ENCODE measurements at regions not wholly inside any gene's neighbourhood (a gene's known extent, or its start where the extent isn't known, plus 50 kb on each side); places are given as distances from the start of the nearest gene placed in this dataset.

DNA sequence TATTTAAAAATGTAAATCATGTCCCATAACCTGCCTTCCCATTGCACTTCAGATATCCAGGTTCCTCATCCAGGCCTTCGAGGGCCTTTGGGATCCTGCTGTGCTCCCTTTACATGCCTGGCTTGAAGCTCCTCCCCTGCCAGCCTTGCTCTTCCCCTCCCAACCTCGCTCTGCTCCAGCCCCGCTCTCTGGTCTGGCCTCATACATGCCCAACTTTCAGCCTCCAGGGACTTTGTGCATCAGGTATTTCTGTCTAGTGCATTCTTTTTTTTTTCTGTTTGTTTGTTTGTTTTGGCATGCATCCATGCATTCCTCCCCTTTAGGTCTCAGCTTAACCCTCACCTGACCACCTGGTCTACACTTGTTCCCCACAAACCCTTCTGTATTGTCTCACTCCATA is 160.3 kb downstream of the SNX10 start:
- Histone ChIP-seq H3K36me3 (no peaks in the 10 kb centered on the region), H3K4me2 (no peak overlapping the region), H3K4me3 (no peak overlapping the region), H3K27ac (no peak overlapping the region), H3K9ac (no peak overlapping the region), H4K20me1 (no peaks in the 10 kb centered on the region), H3K27me3 (no peaks in the 10 kb centered on the region), H3K9me3 (replicated peaks in 1 of 11) (no peaks in the 10 kb centered on the region), H3K4me1 (peaks cover 0 to 7% (median 0%) of the 10 kb centered on the region in 10 experiments; a peak in 1 of 20 replicates)
- no peak for TF ChIP-seq Cebpa-rat (IDR thresholded peaks at IDR 0.05)

- no peaks in the 10 kb centered on the region for H3K27me3 ChIP-seq
- H3K4me2 ChIP-seq, result no peak overlapping the region; a peak in 1 of 22 replicates
- H3K9ac ChIP-seq, result no peak overlapping the region
- TF ChIP-seq Cebpa-rat (IDR thresholded peaks at IDR 0.05), result no peak
- H3K4me1 ChIP-seq, result peaks cover 0 to 7% (median 0%) of the 10 kb centered on the region in 10 experiments; a peak in 1 of 20 replicates
- H3K36me3 ChIP-seq, result no peaks in the 10 kb centered on the region
- H4K20me1 ChIP-seq, result no peaks in the 10 kb centered on the region
- no peaks in the 10 kb centered on the region for H3K9me3 ChIP-seq (replicated peaks in 1 of 11)
- H3K27ac ChIP-seq, result no peak overlapping the region
- H3K4me3 ChIP-seq, result no peak overlapping the region
Measured at GRCh38 chr7:26454180-26454579, 162.5 kb downstream of the SNX10 start.

DNA sequence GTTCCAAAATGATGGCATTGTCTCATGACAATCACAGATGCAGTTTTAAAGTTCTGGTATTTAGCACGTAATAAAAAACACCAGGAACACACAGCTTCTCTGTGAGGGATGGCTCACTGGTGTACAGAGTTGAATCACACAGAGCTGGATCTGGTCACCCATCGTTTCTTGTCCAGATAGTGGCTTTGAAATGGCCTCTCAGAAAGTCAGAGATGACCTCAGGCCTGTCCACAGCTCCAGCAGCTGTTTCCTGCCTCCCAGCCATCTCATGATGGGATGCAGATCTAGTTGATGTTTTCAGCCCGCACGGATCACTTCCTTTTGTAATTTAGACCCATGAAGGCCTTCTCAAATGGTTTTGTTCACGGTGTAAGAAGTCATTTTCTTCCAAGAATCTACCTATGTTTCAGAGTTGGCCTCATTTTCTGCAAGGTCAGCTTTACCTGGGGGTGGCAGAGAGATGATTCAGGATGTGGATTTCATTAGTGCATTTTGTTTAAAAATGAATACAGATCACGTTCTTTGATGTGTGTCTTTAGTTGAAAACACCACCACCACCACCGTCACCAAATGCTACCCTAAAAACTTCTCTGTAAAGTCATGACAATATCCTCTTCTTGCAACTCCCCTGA is 166.2 kb downstream of the SNX10 start:
- H3K4me2 ChIP-seq, result no peak overlapping the region
- no peaks in the 10 kb centered on the region for H3K9me3 ChIP-seq (replicated peaks in 1 of 11)
- no peaks in the 10 kb centered on the region for H4K20me1 ChIP-seq
- H3K9ac ChIP-seq, result no peak overlapping the region
- H3K27me3 ChIP-seq, result no peaks in the 10 kb centered on the region
- no peaks in the 10 kb centered on the region for H3K36me3 ChIP-seq
- no peak for TF ChIP-seq Cebpa-rat (IDR thresholded peaks at IDR 0.05)
- no peak overlapping the region for H3K27ac ChIP-seq
- H3K4me3 ChIP-seq, result no peak overlapping the region
- H3K4me1 ChIP-seq, result peaks cover 0 to 7% (median 0%) of the 10 kb centered on the region in 10 experiments; a peak in 1 of 20 replicates

GRCh38 chr7:26458466-26459145 is 166.9 kb downstream of the SNX10 start:
- TF ChIP-seq Cebpa-rat (IDR thresholded peaks at IDR 0.05), result no peak
- Histone ChIP-seq H3K9me3 (replicated peaks in 1 of 11) (no peaks in the 10 kb centered on the region), H3K27me3 (no peaks in the 10 kb centered on the region), H3K4me2 (no peak overlapping the region), H3K4me1 (peaks cover 0 to 7% (median 0%) of the 10 kb centered on the region in 10 experiments; a peak in 1 of 20 replicates), H3K4me3 (no peak overlapping the region), H3K9ac (no peak overlapping the region), H4K20me1 (no peaks in the 10 kb centered on the region), H3K27ac (no peak overlapping the region), H3K36me3 (no peaks in the 10 kb centered on the region)

DNA sequence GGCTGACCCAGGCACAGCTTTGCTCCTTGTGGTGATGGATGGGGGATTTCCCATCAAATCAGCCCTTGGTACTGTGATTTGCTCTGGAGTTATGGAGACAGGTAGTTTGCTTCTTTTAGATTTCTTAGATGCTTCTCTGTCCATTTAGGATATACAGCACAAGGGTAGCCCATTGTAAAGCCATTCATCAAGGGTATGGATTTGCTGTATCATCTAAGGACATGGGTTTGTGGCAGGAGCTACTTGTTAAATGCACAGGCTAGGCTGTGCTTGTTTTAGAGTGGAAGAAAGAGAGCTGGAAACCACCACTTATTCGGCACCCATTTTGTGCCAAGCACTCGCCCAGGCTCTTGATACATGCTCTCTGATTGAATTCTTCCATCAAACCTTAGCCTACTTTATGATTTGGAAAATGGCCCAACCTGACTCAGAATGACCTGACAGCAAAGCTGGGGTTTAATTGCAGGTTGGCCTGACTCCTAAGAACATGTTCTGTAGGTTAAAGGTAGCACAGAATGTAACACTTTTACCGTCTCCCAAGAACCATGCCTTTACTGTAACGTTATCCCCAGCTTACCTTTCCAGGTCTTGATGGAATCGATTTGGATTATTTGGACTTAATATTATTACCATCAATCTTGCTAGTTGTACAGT is 168.0 kb downstream of the SNX10 start:
- H3K27me3 ChIP-seq, result no peaks in the 10 kb centered on the region
- no peaks in the 10 kb centered on the region for H4K20me1 ChIP-seq
- H3K27ac ChIP-seq, result no peak overlapping the region
- no peaks in the 10 kb centered on the region for H3K4me1 ChIP-seq
- H3K4me3 ChIP-seq, result no peak overlapping the region
- no peaks in the 10 kb centered on the region for H3K36me3 ChIP-seq
- no peaks in the 10 kb centered on the region for H3K9me3 ChIP-seq (replicated peaks in 1 of 11)
- TF ChIP-seq Cebpa-rat (IDR thresholded peaks at IDR 0.05), result no peak
- no peak overlapping the region for H3K4me2 ChIP-seq
- H3K9ac ChIP-seq, result no peak overlapping the region

GRCh38 chr7:26460351-26461085 is 168.9 kb downstream of the SNX10 start:
- Histone ChIP-seq H3K27me3 (no peaks in the 10 kb centered on the region), H3K4me1 (no peaks in the 10 kb centered on the region), H3K36me3 (no peaks in the 10 kb centered on the region), H3K9ac (no peak overlapping the region), H3K27ac (no peak overlapping the region), H3K9me3 (replicated peaks in 1 of 11) (no peaks in the 10 kb centered on the region), H3K4me2 (no peak overlapping the region), H4K20me1 (no peaks in the 10 kb centered on the region), H3K4me3 (no peak overlapping the region)
- no peak for TF ChIP-seq Cebpa-rat (IDR thresholded peaks at IDR 0.05)

- Histone ChIP-seq H3K27me3 (no peaks in the 10 kb centered on the region), H3K9ac (no peak overlapping the region), H3K9me3 (replicated peaks in 1 of 11) (no peaks in the 10 kb centered on the region), H3K36me3 (no peaks in the 10 kb centered on the region), H3K4me2 (peak overlapping the region in 1 of 11 experiments; percentile 24; a peak in 1 of 22 replicates), H3K4me1 (no peaks in the 10 kb centered on the region), H4K20me1 (no peaks in the 10 kb centered on the region), H3K4me3 (no peak overlapping the region), H3K27ac (no peak overlapping the region)
- peak in 2 of 11 experiments; percentile 22 to 23; a peak in 1 of 22 replicates for TF ChIP-seq Cebpa-rat (IDR thresholded peaks at IDR 0.05)
Measured at GRCh38 chr7:26461518-26461917, 169.9 kb downstream of the SNX10 start.

- no peaks in the 10 kb centered on the region for H3K27me3 ChIP-seq
- H3K9me3 ChIP-seq (replicated peaks in 1 of 11), result no peaks in the 10 kb centered on the region
- H3K9ac ChIP-seq, result no peak overlapping the region
- H3K4me1 ChIP-seq, result no peaks in the 10 kb centered on the region
- TF ChIP-seq Cebpa-rat (IDR thresholded peaks at IDR 0.05), result no peak
- H4K20me1 ChIP-seq, result no peaks in the 10 kb centered on the region
- no peak overlapping the region for H3K4me2 ChIP-seq
- H3K36me3 ChIP-seq, result no peaks in the 10 kb centered on the region
- no peak overlapping the region for H3K4me3 ChIP-seq
- no peak overlapping the region for H3K27ac ChIP-seq
Measured at GRCh38 chr7:26466007-26466406, 174.3 kb downstream of the SNX10 start.

- Histone ChIP-seq H3K4me2 (no peak overlapping the region), H4K20me1 (no peaks in the 10 kb centered on the region), H3K9me3 (replicated peaks in 1 of 11) (no peaks in the 10 kb centered on the region), H3K4me1 (no peaks in the 10 kb centered on the region), H3K36me3 (no peaks in the 10 kb centered on the region), H3K27me3 (no peaks in the 10 kb centered on the region), H3K9ac (no peak overlapping the region), H3K4me3 (no peak overlapping the region), H3K27ac (no peak overlapping the region)
- no peak for TF ChIP-seq Cebpa-rat (IDR thresholded peaks at IDR 0.05)
Measured at GRCh38 chr7:26467104-26467503, 175.4 kb downstream of the SNX10 start.

Data from BLaER1 treated with 17β-estradiol and CSF1 and Interleukin-3, amounts not matched to agents 10 nM and 100 nM (cell line).